Motor neuron (in vitro differentiated cells): ENCODE measurements at regions not wholly inside any gene's neighbourhood (a gene's known extent, or its start where the extent isn't known, plus 50 kb on each side); places are given as distances from the start of the nearest gene placed in this dataset.
"Not testable (repeated sequence)": the region's sequence is repeated elsewhere in the genome, so short reads cannot be mapped to it uniquely, and the experiment has no call there.

Experiments
- ATAC-seq, 8 experiments: fragments of 200-7000 bp; cut with Tn5 transposase; replicated peaks in 6 of 8; 2 replicates each; pipeline ENCODE4 v1.8.0; 2021; ENCODE audit warnings: mild to moderate bottlenecking in 8 of 8, moderate library complexity in 8 of 8
- H3K27ac ChIP-seq, 2 donors: fragments of 250-450 bp; sonication (Bioruptor Pico); 2 replicates each; pipeline ENCODE4 v1.9.0; 2021; ENCODE audit warnings: antibody characterized with exemption in 2 of 2, mild to moderate bottlenecking in 2 of 2, moderate library complexity in 1 of 2
- H3K4me1 ChIP-seq, 2 donors: fragments of 250-450 bp; sonication (Bioruptor Pico); replicated peaks in 1 of 2; 2 replicates each; pipeline ENCODE4 v1.6.1; 2021; ENCODE audit warnings: antibody characterized with exemption in 2 of 2, mild to moderate bottlenecking in 2 of 2, moderate library complexity in 1 of 2
- H3K4me3 ChIP-seq, 5 donors: fragments of 250-450 bp; sonication (Bioruptor Pico); 2 replicates each; pipeline ENCODE4 v1.9.0; 2021; ENCODE audit warnings: antibody characterized with exemption in 5 of 5, mild to moderate bottlenecking in 5 of 5, moderate library complexity in 4 of 5
- WGBS, 10 experiments: fragments of 450-650 bp; shearing (Covaris generic); methylation state at CpG; one replicate each; pipeline ENCODE4 v1.0.0; 2022; 5-methylcytosine and 5-hydroxymethylcytosine counted together
- in situ Hi-C, 9 experiments: fragments of 400-800 bp; cut with MboI; loops; one replicate each; pipeline ENCODE4 v1.15.0; 2021; ENCODE audit warnings: low sequenced_read_pairs in 9 of 9, low pct_unique_long_range_greater_than_20kb in 2 of 9; ENCODE audit not compliant: unreplicated experiment in 9 of 9

DNA sequence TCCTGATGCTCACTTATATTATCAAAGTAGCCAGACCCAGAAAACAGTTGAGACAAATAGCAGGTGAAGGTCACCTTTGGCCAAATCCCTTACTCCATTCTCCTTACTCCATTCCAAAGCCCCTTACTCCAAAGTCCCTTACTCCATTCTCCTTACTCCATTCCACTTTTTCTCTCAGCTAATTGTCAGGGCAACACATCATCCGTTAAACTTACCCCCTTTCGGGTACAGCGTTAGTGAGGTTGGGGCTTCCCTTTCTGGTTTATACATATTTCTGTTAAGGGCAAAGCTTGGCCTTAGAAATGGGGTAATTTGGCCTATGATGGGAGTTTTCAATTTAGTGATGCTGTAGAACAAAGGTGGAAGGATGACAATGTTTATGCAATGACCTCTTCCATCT is 111.8 kb upstream of the CCND2 start:
- no peak for ATAC-seq
- Histone ChIP-seq H3K4me1 (peaks cover 0 to 3% of the 10 kb centered on the region in 2 donors), H3K4me3 (no peak overlapping the region), H3K27ac (no peak overlapping the region)
- WGBS, 10 experiments: 67 to 100% (median 75%) methylated on average over 1 to 3 of the region's 3 CpGs; no CpG with 5 or more reads in 5 of the 10 experiments
- in situ Hi-C loops: no loop called here

DNA sequence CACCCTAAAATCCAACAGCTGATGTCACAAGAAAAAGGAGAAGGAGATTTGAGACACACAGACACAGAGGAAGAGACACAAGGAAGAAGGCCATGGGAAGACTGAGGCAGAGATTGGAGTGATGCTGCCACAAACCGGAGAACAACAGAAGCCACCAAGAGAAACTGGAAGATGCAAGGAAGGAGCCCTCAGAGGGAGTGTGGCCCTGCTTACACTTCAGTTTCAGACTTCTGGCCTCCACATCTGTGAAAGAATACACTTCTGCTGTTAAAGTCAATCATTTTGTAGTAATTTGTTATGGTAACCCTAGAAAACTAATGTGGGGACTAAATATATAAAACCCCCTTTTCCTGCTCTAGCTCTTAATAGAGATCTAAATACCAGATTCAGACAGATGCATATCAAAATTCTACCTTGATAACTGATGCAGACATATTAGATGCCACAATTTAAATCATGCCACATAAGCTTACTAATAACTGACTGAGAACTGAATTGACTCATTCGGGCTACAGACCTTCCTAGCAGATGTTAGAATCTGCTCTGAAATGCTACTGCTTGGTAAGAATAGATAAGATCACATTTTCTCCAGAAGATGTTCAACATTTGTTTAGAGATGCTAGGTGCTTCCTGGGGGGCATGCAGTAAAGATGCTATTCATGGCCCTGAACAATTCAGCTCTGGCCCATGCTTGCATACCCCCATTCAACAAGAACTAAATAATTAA is 113.1 kb upstream of the CCND2 start:
- peaks cover 0 to 3% of the 10 kb centered on the region in 2 donors for H3K4me1 ChIP-seq
- no peak for ATAC-seq
- H3K27ac ChIP-seq: no peak overlapping the region
- no peak overlapping the region for H3K4me3 ChIP-seq
- 21 to 100% (median 78%) methylated on average over 1 to 2 of the region's 2 CpGs; no CpG with 5 or more reads in 3 of the 10 experiments for WGBS, 10 experiments
- in situ Hi-C loops: no loop called here

GRCh38 chr12:4159851-4160250 is 113.7 kb upstream of the CCND2 start:
- in situ Hi-C loops: no loop called here
- no peak overlapping the region for H3K4me3 ChIP-seq
- no peak overlapping the region for H3K27ac ChIP-seq
- ATAC-seq: no peak
- peaks cover 0 to 3% of the 10 kb centered on the region in 2 donors for H3K4me1 ChIP-seq
- 0 to 100% (median 63%) methylated on average over 1 to 2 of the region's 2 CpGs; no CpG with 5 or more reads in 2 of the 10 experiments for WGBS, 10 experiments

- in situ Hi-C loops: no loop called here
- Histone ChIP-seq H3K27ac (no peak overlapping the region), H3K4me1 (no peaks in the 10 kb centered on the region), H3K4me3 (no peak overlapping the region)
- WGBS, 10 experiments: 19 to 100% (median 86%) methylated on average over 1 to 2 of the region's 2 CpGs
- ATAC-seq: no peak
These were observed 115.3 kb upstream of the CCND2 start for GRCh38 chr12:4158306-4158705.

GRCh38 chr12:4157122-4157521 is 116.4 kb upstream of the CCND2 start:
- Histone ChIP-seq H3K27ac (no peak overlapping the region), H3K4me3 (no peak overlapping the region), H3K4me1 (no peaks in the 10 kb centered on the region)
- 0 to 100% (median 86%) methylated on average over 1 to 3 of the region's 3 CpGs for WGBS, 10 experiments
- ATAC-seq: no peak
- in situ Hi-C loops: no loop called here

- no peak overlapping the region for H3K27ac ChIP-seq
- no peaks in the 10 kb centered on the region for H3K4me1 ChIP-seq
- no peak for ATAC-seq
- in situ Hi-C loops: no loop called here
- no peak overlapping the region for H3K4me3 ChIP-seq
- WGBS, 10 experiments: 20 to 100% (median 73%) methylated on average over 1 to 2 of the region's 2 CpGs; no CpG with 5 or more reads in 4 of the 10 experiments
These were observed 117.2 kb upstream of the CCND2 start for GRCh38 chr12:4156317-4156716.

GRCh38 chr12:4154672-4155225 is 118.8 kb upstream of the CCND2 start:
- in situ Hi-C loops: no loop called here
- Histone ChIP-seq H3K27ac (no peak overlapping the region), H3K4me1 (no peaks in the 10 kb centered on the region), H3K4me3 (no peak overlapping the region)
- 28 to 100% (median 68%) methylated on average over 1 to 7 of the region's 7 CpGs; no CpG with 5 or more reads in 2 of the 10 experiments for WGBS, 10 experiments
- ATAC-seq: no peak

DNA sequence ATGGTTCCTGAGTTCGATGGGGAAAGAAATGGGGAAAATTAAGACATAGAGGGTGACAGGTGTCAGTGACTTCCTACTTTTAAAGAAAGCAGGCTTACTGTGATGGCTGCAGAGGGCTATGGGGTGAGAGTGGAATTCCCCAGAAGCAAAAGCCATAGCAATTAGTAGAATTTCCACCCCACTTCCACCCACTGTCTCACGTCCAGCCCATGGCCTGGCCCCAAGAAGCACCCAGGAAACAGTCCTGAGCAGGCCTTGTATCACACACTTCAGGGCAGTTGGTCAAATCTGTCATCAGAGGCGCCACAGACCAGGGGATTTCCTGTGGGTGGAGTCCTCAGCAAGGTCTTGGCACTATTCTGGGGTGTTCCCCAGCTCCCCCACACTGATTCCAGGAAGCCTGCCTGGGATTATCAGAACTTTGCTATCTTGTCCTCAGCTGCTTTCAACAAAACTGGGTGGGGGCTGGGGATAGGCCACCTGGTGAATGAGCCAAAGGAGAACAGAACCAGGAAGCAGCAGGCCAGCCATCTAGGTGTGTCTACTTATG is 120.1 kb upstream of the CCND2 start:
- Histone ChIP-seq H3K4me3 (no peak overlapping the region), H3K4me1 (no peaks in the 10 kb centered on the region), H3K27ac (no peak overlapping the region)
- in situ Hi-C loops: no loop called here
- peak in 1 of 8 experiments; percentile 29 for ATAC-seq
- 0 to 92% (median 70%) methylated on average over 1 to 3 of the region's 3 CpGs; no CpG with 5 or more reads in 4 of the 10 experiments for whole genome bisulfite sequencing, 10 experiments

GRCh38 chr12:4152145-4152795 is 121.3 kb upstream of the CCND2 start:
- Histone ChIP-seq H3K27ac (no peak overlapping the region), H3K4me1 (no peaks in the 10 kb centered on the region), H3K4me3 (no peak overlapping the region)
- no peak for ATAC-seq
- in situ Hi-C loops: no loop called here
- WGBS, 10 experiments: 0 to 86% (median 67%) methylated on average over 1 to 7 of the region's 7 CpGs; no CpG with 5 or more reads in 1 of the 10 experiments

DNA sequence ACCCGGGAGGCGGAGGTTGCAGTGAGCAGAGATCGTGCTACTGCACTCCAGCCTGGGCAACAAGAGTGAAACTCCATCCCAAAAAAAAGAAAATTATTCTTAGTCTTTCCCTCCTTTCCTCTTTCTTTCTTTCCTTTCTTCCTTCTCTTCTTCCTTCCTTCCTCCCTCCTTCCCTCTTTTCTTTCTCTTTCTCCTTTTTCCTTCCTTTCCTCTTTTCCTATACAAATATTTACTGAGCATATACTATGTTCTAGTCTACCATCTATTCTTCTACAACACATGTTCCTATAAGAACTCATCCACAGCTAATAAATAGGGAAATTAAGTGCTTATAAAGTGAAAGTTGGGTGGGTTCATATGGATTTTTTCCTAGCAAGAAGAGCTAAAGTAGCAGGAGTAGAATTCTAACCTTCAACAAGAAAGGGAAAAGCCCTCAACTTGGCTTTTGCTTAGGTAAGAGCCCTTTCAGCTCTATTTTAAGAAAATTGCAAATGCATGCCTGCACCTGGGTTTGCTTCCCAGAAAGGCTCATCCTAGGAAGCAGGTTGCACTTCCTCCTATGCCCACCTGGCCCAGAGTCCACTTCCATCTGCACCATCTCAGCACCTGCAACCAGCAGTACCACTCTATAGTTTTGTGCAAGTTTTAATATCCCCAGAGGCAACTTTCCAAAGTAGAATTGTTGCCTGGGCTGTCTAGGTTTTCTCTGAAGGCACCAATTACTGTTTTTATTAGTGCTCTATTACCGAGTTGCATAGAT is 122.0 kb upstream of the CCND2 start:
- in situ Hi-C loops: no loop called here
- Histone ChIP-seq H3K4me1 (no peaks in the 10 kb centered on the region), H3K27ac (no peak overlapping the region), H3K4me3 (no peak overlapping the region)
- no peak for ATAC-seq
- 0 to 93% (median 66%) methylated on average over 1 to 4 of the region's 4 CpGs for WGBS, 10 experiments

- H3K27ac ChIP-seq, H3K4me3 ChIP-seq, H3K4me1 ChIP-seq, ATAC-seq, in situ Hi-C loops: not testable (repeated sequence)
- WGBS, 10 experiments: 40 to 100% (median 92%) methylated on average over 2 to 6 of the region's 11 CpGs; no CpG with 5 or more reads in 2 of the 10 experiments
These were observed 123.2 kb upstream of the CCND2 start for GRCh38 chr12:4150355-4150754.

GRCh38 chr12:4148418-4149056 is 125.0 kb upstream of the CCND2 start:
- Histone ChIP-seq H3K27ac (no peak overlapping the region), H3K4me3 (no peak overlapping the region), H3K4me1 (no peaks in the 10 kb centered on the region)
- WGBS, 10 experiments: 0 to 100% (median 90%) methylated on average over 1 to 5 of the region's 5 CpGs; no CpG with 5 or more reads in 1 of the 10 experiments
- no peak for ATAC-seq
- in situ Hi-C loops: no loop called here
